Astrocyte of the spinal cord (primary cell): ENCODE measurements at regions not wholly inside any gene's neighbourhood (a gene's known extent, or its start where the extent isn't known, plus 50 kb on each side); places are given as distances from the start of the nearest gene placed in this dataset.

Source experiments
- DNase-seq: peaks from one replicate; pipeline ENCODE4 v3.0.0; 2011; ENCODE audit warnings: low read depth, low spot score
- H3K4me3 ChIP-seq: 2 replicates; pipeline ENCODE4 v1.5.1; 2011; ENCODE audit warnings: low read depth, mild to moderate bottlenecking, low read length, moderate library complexity
- in situ Hi-C: cut with HindIII; loops from 2 replicates; pipeline ENCODE4 v1.10.0; 2017; ENCODE audit warnings: low sequenced_read_pairs
- TF ChIP-seq, protein P1 (sequence below): IDR thresholded peaks from 2 replicates; pipeline ENCODE4 v1.5.1; 2012; ENCODE audit warnings: low read depth, mild to moderate bottlenecking, low read length, inconsistent platforms

DNA sequence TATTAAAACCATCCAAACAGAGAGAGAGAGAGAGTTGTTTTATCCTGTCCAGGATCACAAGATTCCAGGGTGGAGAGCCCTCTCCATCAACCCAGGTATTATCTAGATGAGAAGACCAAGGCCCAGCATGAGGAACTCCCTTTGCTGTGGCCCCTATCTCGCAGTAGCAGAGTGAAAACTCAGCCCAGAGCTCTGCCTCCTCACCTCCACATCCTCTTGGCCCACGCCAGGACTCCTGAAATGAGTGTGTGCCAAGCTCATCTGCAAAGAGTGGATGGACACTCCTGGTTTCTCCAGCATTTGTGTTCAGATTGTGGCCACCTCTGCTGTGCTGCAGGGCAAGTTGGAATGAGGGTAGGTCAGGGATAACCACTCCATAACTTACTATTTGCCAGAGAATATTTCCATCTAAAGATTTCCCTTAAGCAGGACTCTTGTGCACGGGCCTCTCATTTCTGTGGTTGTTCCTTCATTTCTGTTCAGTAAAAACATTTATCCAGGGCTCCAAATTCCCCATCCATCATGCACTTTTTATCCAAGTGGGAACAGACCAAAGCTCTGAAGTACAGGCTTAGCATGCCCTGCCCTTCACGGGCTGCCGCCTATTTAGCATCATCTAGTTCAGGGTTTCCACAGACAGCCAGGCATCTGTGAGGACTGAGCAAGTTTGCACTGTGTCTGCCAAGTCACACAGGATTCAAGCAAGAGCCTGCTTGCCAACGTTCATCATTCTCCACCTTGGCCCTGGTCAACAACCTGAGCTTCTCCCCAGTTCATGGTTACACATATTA lies 583.2 kb upstream of the ID2 start:
- TF ChIP-seq, protein P1, sequence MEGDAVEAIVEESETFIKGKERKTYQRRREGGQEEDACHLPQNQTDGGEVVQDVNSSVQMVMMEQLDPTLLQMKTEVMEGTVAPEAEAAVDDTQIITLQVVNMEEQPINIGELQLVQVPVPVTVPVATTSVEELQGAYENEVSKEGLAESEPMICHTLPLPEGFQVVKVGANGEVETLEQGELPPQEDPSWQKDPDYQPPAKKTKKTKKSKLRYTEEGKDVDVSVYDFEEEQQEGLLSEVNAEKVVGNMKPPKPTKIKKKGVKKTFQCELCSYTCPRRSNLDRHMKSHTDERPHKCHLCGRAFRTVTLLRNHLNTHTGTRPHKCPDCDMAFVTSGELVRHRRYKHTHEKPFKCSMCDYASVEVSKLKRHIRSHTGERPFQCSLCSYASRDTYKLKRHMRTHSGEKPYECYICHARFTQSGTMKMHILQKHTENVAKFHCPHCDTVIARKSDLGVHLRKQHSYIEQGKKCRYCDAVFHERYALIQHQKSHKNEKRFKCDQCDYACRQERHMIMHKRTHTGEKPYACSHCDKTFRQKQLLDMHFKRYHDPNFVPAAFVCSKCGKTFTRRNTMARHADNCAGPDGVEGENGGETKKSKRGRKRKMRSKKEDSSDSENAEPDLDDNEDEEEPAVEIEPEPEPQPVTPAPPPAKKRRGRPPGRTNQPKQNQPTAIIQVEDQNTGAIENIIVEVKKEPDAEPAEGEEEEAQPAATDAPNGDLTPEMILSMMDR = no peak
- no peak overlapping the region for H3K4me3 ChIP-seq
- no peak for DNase-seq
- in situ Hi-C loops = no loop called here

DNA sequence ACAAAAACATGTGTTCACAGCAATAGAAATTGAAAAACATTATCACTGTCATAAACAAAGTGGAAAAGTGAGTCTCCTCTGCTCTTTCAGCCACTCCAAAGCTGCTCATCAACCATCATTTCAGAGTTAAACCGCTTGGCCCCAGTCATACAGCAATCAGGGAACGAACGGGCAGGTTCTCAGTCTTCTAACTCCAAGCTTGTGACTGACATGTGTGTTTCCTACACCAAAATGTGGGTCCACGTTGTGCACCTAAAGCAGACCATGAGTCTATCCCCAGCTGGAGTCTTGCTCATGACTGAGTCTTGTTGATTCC lies 582.6 kb upstream of the ID2 start:
- in situ Hi-C loops = no loop called here
- DNase-seq = no peak
- H3K4me3 ChIP-seq = no peak overlapping the region
- TF ChIP-seq, protein P1 = no peak

DNA sequence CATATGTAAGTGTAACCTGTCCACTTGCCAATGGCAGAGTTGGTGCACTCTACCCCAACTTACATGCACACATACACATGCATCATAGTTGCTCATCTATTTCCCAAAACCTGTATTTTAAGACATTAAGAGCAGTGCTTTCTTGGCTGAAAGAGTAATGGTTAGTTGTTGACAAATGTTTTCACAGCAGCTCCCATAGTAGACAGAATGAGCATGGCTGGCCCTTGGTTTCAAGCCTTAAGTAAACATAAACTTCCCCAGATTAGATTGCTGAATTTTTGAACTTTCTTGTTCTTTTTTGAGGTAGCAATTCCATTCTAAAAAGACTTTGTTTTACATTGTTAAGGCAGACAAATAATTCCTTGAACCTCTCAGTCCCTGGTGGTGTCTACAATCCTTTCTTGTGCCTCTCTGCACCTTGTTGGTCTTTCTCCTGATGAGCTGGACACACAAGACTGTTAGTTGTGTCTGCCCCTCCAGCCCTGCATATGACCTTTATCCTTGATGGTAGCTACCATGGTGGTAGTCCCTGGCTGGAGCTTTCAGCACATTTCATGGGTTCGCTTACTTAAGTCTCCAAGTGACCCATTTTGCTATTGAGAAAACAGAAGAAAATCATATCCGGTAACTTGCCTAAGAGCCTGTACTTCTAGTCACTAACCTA lies 580.1 kb upstream of the ID2 start:
- DNase-seq = no peak
- TF ChIP-seq, protein P1 = no peak
- in situ Hi-C loops = no loop called here
- no peak overlapping the region for H3K4me3 ChIP-seq

DNA sequence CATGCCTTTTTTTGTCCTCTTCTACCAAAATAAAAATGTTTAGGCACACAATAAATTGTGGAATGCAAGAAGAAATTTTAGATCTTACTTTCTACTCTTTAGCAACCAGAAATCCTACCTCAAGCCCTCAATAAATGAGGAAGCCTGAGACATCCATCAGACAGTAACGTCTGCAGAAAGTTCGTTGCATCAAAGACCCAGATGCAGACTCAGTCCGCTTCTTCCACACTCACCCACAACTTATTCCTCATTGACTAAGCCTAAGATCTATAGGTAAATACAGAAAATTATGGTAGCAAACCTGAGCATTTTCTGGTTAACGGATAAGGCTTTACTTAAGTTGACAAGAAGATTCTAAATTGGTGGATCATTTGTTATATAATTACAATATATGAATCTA lies 579.4 kb upstream of the ID2 start:
- in situ Hi-C loops = no loop called here
- DNase-seq = no peak
- TF ChIP-seq, protein P1 = no peak
- H3K4me3 ChIP-seq = no peak overlapping the region

DNA sequence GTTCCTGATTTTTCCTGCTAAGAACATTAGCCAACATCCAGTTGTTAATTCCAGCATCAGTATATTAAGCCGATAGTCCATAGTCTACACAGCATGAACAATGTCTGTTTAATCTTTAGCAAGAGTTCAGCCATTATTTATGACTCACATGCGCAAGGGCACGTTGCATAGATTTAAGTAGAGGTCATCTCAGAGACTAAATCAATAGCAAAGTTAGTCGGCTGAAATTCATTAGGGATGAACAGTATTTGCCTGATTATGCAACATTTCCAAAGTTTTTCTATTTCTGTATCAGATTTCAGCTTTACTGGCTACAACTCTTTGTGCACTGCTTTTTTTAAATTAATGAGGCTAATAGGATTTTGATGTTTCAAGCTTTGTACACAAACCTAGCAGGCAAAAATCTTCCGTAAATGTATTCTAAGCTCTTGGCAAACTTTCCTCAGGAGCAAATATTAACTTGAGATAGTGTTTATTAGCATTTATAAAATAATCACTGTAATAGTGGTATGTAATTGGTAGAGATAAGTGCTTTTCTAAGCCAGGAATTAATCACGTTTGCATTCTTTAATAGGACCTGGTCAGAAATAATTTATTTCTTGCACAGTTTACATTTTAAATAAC lies 578.7 kb upstream of the ID2 start:
- TF ChIP-seq, protein P1 = no peak
- in situ Hi-C loops = no loop called here
- H3K4me3 ChIP-seq = no peak overlapping the region
- no peak for DNase-seq

DNA sequence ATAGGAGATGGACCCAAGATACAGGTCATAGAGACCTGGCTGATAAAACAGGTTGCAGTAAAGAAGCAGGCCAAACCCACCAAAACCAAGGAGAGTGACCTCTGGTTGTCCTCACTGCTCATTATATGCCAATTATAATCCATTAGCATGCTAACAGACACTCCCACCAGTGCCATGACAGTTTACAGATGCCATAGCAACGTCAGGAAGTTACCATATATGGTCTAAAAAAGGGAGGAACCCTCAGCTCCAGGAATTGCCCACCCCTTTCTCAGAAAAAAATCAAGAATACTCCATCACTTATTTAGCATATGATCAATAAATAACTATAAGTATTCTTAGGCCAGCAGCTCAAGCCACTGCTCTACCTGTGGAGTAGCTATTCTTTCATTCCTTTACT lies 574.7 kb upstream of the ID2 start:
- TF ChIP-seq, protein P1 = no peak
- H3K4me3 ChIP-seq = no peak overlapping the region
- in situ Hi-C loops = no loop called here
- DNase-seq = no peak
